Fibroblast of mammary gland (primary cell): ENCODE measurements at regions not wholly inside any gene's neighbourhood (a gene's known extent, or its start where the extent isn't known, plus 50 kb on each side); places are given as distances from the start of the nearest gene placed in this dataset.

Experiments used
- DNase-seq: peaks from one replicate; pipeline ENCODE4 v3.0.0-alpha.2; 2010; ENCODE audit warnings: low read depth
- H3K4me3 ChIP-seq: 2 replicates; pipeline ENCODE4 v1.5.1; 2011; ENCODE audit warnings: low read depth, mild to moderate bottlenecking, low read length, moderate library complexity; ENCODE audit not compliant: control insufficient read depth
- CTCF ChIP-seq: conservative IDR thresholded peaks from 2 replicates; pipeline ENCODE4 v1.5.1; 2011; ENCODE audit warnings: low read depth, low read length, inconsistent platforms; ENCODE audit not compliant: control insufficient read depth, insufficient read depth

DNA sequence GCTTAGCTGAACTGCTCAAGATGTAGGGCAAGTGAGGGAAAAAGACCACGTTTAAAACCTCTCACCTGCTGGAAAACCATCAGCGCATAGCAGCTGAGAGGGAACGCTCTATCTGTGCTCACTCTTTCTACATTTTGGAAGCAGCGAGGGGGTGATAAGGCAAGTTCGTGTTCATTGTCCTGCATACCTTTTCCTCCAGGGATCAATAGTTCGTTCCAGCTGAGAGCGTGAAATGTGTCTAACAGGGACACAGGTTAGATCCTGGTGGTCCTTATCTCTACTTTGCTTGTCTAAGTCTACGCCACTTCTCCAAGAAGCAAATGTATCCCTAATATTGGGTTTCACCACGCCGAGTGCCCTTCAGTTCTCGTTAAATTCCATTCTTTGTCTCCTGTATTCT, 183.5 kb upstream of the ZFHX3 start:
- no peak for DNase-seq
- no peak for TF ChIP-seq CTCF
- no peak overlapping the region for H3K4me3 ChIP-seq

- no peak for DNase-seq
- H3K4me3 ChIP-seq: no peak overlapping the region
- TF ChIP-seq CTCF: no peak
Measured at GRCh38 chr16:73230651-73231050, 182.7 kb upstream of the ZFHX3 start.

GRCh38 chr16:73228649-73229048, 180.7 kb upstream of the ZFHX3 start:
- no peak overlapping the region for H3K4me3 ChIP-seq
- DNase-seq: peak; percentile 57
- no peak for TF ChIP-seq CTCF

DNA sequence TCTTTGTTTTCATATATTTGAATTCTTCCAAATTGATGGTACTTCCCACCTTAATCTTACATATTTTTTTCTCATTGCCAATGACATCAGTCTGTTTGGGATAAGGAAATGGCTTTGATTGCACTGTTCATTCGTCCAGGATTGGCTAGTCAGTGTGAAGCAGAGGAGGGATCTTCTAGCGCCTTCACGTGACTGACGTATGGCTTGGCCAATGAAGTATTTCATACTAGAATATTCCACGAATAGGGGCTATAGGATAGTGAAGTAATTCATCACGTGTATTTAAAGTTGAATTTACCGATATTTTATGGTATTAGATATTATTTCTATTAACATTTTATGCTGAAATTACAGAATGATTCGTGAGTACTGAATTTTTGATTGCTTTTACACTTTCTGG, 178.7 kb upstream of the ZFHX3 start:
- H3K4me3 ChIP-seq: no peak overlapping the region
- DNase-seq: no peak
- TF ChIP-seq CTCF: no peak

- TF ChIP-seq CTCF: no peak
- no peak for DNase-seq
- no peak overlapping the region for H3K4me3 ChIP-seq
Measured at GRCh38 chr16:73225983-73226382, 178.1 kb upstream of the ZFHX3 start.

DNA sequence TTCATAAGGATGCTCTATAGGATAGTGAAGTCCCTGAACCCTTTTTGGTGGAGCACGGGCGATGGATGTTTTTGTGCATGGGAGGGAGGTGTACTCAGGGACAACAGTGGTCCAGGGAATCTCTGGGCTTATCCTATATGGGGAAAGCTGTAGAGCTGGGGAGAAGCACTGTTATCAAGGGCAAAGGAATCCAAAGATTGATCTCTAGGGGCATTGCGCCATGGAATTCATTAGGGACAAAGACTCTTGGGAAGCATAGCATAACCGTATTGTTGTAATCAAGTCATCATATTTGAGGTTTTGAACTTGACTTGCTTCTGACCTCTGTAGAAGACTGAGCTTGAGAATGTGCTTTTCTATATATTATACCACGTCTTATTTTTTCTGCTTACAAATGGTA, 172.9 kb upstream of the ZFHX3 start:
- H3K4me3 ChIP-seq: no peak overlapping the region
- no peak for TF ChIP-seq CTCF
- DNase-seq: no peak

GRCh38 chr16:73219176-73219575, 171.2 kb upstream of the ZFHX3 start:
- no peak for DNase-seq
- peak; percentile 22 for TF ChIP-seq CTCF
- no peak overlapping the region for H3K4me3 ChIP-seq
